DMS 273 (cell line): ENCODE measurements at regions not wholly inside any gene's neighbourhood (a gene's known extent, or its start where the extent isn't known, plus 50 kb on each side); places are given as distances from the start of the nearest gene placed in this dataset.
A peak's percentile ranks its signal among the peaks of the same experiment; 100 is the strongest.
"Not testable (repeated sequence)": the region's sequence is repeated elsewhere in the genome, so short reads cannot be mapped to it uniquely, and the experiment has no call there.

Experiments used
- DNase-seq: peaks from one replicate; lab custom pipeline; 2025; ENCODE audit not compliant: unreplicated experiment; lab: John Stamatoyannopoulos, UW

- DNase-seq = no peak
Observed at GRCh38 chr2:187075671-187076070, 226.7 kb upstream of the ZSWIM2 start.

DNA sequence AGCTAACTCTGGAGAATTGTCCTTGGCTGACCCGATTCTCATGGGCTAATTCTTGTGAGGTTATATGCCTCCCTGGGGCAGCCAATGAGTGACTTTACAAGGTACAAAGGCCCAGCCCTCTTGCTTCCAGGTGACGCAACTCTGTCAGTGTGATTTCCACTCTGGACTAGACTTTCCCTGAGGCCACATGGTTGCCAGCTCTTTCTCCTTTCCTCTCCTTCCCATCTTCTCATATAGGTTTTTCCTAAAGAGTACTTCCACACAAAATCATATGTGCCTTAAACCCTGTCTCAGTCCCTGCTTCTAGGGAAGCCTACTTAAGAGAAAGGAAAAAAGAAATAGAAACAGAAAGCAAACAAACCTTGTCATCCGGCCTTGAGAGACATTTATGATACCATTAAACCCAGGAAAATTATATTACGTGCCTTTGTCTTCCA lies 226.2 kb upstream of the ZSWIM2 start:
- DNase-seq = no peak

DNA sequence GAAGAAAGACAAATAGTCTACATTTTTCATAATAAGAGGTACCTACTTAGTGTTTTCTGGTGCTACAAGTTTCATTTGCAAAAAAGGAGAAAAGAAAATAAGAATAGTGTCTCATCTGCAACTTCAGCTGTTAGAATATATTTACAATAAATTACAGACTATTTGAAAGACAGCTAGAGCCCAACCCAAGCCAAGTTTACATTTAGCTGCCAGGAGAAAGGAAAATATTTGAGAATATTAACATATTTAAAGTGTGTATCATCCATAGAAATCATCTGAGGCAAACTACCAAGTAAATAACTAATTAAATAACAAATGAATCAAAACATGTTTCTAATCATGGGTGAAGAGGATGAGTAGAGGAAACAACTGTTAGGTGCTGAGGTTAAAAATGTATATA lies 209.2 kb upstream of the ZSWIM2 start:
- DNase-seq = no peak

GRCh38 chr2:187057466-187057865 lies 208.5 kb upstream of the ZSWIM2 start:
- no peak for DNase-seq

DNA sequence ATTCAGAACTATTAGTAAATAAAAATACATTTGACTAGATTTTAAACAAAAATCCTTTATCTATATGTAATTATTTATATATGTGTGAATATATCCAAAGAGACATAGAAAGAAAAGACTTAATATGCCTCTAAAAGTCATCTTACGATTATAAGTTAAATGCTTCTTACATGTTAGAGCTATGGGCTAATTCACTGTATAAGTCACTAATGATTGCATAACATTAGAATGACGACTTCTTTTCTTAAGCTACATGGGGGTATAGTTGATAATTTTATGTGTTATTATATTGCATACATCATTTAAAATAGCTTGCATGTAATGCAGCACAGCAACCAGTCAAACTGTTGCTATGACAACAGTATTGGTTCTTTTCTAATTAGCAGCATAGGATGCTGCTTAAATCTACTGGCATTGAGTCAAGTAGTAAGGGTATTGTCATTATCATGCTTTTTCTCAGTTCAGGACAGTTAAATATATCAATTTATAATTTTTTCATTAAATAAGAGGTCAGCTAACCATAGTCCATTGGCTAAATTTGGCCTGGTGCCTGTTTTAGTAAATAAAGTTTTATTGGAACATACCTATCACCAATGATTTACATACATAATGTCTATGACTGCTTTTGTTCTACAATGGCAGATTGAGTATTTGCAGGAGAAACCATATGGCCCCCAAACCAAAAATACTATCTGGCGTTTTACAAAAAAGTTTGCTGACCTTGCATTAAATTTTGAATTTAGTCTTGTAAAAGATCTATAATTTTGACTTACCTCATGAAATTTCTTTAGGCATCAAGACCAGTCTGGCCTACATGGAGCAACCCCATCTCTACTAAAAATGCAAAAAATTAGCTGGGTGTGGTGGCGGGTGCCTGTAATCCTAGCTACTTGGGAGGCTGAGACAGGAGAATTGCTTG lies 207.7 kb upstream of the ZSWIM2 start:
- DNase-seq = no peak

DNA sequence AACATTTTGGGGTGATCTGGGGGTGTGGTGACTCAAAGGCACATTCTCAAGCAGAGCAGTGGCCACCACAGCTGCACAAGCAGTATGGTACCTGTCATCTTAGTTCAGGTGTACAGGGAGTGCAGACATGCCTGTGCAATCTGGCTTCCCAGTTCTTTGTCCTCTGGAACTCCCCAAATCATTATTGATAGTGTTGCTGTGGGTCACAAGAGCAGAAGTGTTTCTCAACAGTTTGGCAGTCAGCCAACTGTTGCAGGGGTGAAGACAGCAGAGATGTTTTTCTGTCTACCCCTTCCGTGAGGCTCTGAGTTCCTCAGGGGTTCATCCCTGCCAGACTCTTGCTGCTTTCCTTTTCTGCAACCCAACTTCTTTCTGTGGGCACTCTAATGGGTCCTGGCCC lies 206.5 kb upstream of the ZSWIM2 start:
- peak; percentile 8 for DNase-seq

GRCh38 chr2:187054501-187055319 lies 205.7 kb upstream of the ZSWIM2 start:
- no peak for DNase-seq

GRCh38 chr2:187051350-187051749 lies 202.4 kb upstream of the ZSWIM2 start:
- no peak for DNase-seq

DNA sequence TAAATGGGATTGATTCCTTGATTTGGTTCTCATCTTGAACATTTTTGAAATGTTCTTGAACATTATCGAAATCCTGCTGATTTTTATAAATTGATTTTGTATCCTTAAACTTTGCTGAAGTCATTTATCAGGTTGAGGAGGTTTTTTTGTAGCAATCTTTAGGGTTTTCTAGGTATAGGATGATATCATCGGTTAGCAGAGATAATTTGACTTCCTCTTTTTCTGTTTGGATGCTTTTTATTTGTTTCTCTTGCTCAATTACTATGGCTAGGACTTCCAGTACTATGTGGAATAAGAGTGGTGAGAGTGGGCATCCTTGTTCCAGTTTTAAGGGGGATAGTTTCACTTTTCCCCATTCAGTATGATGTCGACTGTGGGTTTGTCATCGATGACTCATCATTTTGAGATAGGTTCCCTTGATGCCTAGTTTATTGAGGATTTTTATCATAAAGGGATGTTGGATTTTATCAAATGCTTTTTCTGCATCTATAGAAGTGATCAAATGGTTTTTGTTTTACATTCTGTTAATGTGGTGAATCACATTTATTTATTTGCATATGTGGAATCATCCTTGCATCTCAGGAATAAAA lies 201.5 kb upstream of the ZSWIM2 start:
- no peak for DNase-seq

DNA sequence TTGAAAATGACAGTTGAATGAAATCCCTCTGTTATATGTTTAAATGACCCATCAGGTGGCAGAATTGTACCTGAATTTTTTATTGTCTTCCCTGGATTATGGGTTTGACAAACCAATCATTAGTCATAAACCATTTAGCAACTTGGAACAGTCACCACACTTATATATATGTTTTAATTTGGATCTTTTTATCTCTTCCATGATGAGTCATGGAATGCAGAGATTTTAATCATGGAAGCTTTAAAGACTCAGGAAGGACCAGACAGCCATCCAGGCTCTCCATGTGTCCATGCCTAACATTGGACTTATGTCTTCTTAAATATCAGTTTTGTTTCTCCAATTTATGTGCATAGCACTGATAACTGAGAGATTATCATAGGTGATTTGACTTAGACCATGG lies 188.3 kb upstream of the ZSWIM2 start:
- DNase-seq = no peak

DNA sequence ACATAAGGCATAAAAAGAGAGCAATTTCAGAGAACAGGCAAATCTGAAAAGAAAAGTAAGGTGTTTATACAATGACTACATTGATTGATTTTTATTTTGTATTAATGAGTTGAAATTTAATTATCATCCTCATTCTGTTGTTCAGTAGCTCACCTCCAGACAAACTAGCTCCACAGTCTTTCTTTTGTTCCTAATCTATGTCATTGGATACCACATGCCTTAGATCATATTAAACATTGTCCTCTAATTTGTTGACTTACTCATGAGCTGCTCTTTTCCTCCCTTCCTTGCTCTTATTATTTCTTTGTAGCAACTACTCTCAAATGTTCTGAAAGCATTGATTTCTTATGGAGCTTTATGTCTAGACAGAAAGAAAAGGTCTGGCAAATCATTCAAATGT lies 185.5 kb upstream of the ZSWIM2 start:
- no peak for DNase-seq

- no peak for DNase-seq
Observed at GRCh38 chr2:187024739-187025138, 175.8 kb upstream of the ZSWIM2 start.

DNA sequence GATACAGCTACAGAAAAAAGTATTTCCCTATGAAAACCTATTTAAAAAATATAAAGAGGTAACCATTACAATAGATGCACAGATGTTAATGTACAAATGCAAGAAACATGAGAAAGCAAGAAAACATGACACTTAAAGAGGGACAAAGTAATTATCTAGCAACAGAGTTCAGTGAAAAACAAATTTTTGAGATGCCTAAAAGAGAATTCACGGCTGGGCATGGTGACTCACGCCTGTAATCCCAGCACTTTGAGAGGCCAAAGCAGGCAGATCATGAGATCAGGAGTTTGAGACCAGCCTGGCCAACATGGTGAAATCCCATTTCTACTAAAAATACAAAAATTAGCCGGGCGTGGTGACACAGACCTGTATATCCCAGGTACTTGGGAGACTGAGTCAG lies 175.0 kb upstream of the ZSWIM2 start:
- not testable (repeated sequence) for DNase-seq

- no peak for DNase-seq
Observed at GRCh38 chr2:187017438-187017837, 168.5 kb upstream of the ZSWIM2 start.

DNA sequence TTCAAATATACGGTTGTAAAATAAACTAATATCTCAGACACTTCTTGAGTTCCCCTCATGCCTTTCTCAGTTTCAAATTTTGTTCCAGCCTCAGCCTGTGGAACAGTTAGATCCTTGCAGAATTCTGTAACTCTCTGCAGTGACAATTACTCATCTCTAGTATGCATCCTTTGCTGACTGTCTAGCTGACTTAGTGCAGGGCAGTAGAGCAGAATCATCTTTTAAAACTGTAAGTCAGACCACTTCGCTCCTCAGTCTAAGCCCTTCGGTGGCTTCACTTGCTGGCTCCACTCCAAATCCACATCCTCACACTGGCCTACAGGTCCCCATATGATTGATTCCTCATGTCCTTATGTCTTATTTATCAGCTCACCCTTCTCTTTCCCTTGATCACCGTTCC lies 164.1 kb upstream of the ZSWIM2 start:
- no peak for DNase-seq

DNA sequence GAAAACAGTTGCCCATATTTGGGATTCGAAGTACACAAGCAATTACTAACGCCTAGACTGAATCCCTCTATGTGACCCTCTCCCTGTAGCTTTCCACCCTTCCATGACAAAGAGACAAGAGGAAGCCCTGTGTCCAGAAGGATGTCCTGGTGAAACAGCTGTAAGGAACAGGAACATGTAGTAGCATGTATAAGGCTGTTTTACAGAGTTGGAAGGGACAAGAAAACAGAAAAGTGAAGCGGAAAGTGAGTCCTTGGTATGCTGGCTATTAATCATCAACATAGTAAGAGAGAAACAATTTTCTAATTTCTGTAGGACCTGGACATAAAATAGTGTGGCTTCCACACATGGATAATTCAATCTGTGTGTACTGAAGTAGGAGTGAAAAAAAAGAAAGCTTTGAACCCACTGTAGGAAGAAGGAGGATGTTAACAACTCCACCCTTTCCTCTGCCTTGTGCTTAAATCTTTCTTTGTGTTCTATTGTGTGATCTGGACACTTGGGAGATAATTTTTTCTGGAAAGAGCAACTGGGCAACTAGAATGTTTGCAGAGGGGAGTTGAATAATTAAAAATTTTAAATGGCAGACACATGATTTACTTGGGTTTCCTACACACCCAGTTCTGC lies 162.3 kb upstream of the ZSWIM2 start:
- DNase-seq = no peak

DNA sequence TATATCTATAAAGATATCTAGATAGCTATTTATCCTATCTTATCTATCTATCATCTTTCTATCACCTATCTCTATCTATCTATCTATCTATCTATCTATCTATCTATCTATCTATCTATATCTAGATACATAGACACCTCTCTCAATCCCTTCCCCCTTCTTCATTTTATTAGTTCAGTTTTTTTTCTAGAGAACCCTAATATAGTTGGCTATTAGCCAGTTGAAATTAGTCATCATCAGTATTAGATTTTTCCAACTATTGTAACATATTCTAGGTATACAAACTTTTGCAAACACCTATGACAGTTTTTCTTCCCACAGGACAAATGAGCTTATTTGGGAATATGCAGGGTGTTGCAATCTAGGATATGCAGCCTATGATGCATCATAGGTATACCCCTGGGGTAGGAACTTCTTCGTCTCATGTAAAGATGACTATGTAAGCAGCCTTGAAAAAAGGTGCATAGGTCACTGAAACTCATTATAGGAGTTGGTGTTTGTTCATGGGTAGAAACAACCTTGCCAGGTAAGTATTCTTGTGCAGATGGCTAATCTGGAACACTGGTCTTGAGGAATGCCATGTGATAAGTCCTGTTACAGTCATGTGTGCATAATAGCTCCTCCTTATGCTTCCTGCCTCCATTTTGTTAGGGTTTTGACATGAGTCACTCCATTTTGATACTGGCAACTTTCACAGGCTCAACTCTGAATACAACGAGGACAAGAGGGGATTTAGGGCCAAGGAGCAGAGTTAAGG lies 160.7 kb upstream of the ZSWIM2 start:
- DNase-seq = no peak

DNA sequence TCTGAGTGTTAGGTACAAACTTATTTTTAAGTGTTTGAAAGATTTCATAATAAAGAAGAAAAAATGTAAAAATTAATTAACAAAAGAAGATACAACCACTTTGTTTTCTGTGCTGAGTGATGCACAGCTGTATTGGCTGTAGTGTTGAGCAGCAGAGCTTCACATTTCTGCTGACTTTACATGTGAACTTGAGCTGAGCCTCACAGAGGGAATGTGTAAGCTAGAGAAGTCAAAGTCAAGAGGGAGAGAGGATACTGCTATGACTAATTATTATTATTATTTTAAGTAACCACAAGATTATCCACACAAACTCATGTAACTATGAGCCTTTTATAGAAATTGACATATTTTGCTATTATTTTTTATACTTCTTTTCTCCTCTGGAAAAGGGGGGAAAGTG lies 159.1 kb upstream of the ZSWIM2 start:
- no peak for DNase-seq

GRCh38 chr2:187003611-187004010 lies 154.6 kb upstream of the ZSWIM2 start:
- DNase-seq = no peak

DNA sequence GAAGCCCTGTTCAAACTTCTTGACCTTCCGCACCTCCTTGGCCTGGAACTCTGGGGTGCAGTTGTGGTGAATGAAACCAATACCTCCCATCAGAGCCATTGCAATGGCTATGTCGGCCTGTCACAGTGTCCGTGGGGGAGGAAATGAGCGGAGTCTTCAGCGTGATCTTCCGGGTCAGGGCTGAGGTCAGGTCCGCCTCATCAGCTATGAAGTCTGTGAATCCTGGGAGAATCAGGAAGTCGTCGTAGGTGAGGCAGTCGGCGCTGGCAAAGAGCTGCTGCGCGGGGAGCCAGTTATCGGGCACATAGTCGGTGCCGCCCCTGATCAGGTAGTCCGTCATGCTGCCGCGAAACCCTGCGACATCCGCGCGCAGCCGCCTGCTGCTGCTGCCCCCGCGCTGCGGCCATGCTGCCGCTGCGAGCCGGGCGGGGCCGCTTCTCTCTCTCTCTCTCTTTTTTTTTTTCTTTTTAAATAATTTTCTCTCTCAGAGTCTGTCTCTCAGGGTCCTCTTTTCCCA lies 154.1 kb upstream of the ZSWIM2 start:
- no peak for DNase-seq
